IMR-90 (cell line): ENCODE measurements at regions not wholly inside any gene's neighbourhood (a gene's known extent, or its start where the extent isn't known, plus 50 kb on each side); places are given as distances from the start of the nearest gene placed in this dataset.

Experiments
- ATAC-seq: fragments of 200-7000 bp; cut with Tn5 transposase; 2 replicates; pipeline ENCODE4 v1.9.1; 2020; ENCODE audit warnings: low read depth, mild to moderate bottlenecking, moderate library complexity
- BruUV-seq: library from RNA; stranded (reverse); fragments of 400-500 nt; replicated peaks from 2 replicates; lab custom pipeline; 2021; lab: Mats Ljungman, UMichigan
- CTCF ChIA-PET: fragments of 300-600 bp; formaldehyde crosslinking; extraction: SDS; loops from one replicate; lab custom pipeline; 2021; ENCODE audit warnings: antibody characterized with exemption; lab: Yijun Ruan, JAX
- POLR2A ChIA-PET: fragments of 300-600 bp; sonication (Branson Sonifier 250); formaldehyde crosslinking; loops from one replicate; lab custom pipeline; 2022; ENCODE audit warnings: antibody characterized with exemption; ENCODE audit not compliant: unreplicated experiment; lab: Charles Lee
- DNase-seq: peaks from one replicate; pipeline ENCODE4 v3.0.0; 2013
- H2AFZ ChIP-seq: replicated peaks from 2 replicates; pipeline ENCODE3; 2013; ENCODE audit warnings: low read length, mild to moderate bottlenecking; ENCODE audit not compliant: poor library complexity
- H2AK5ac ChIP-seq: 2 replicates; pipeline ENCODE4 v1.6.1; 2013; ENCODE audit warnings: low read depth, low read length, inconsistent platforms
- H2AK9ac ChIP-seq: replicated peaks from 2 replicates; pipeline ENCODE3; 2013; ENCODE audit warnings: mild to moderate bottlenecking, low read depth, low read length, moderate library complexity; ENCODE audit not compliant: poor library complexity
- H2BK120ac ChIP-seq: 2 replicates; pipeline ENCODE4 v1.6.1; 2013; ENCODE audit warnings: low read depth, low read length, inconsistent platforms
- H2BK15ac ChIP-seq: 3 replicates; pipeline ENCODE4 v1.6.1; 2013; ENCODE audit warnings: low read depth, low read length, inconsistent platforms
- H2BK20ac ChIP-seq: 2 replicates; pipeline ENCODE4 v1.6.1; 2013; ENCODE audit warnings: low read depth, mild to moderate bottlenecking, inconsistent platforms, low read length, moderate library complexity
- H2BK5ac ChIP-seq: 2 replicates; pipeline ENCODE4 v1.6.1; 2013; ENCODE audit warnings: mild to moderate bottlenecking, low read depth, low read length, inconsistent platforms; ENCODE audit not compliant: poor library complexity, severe bottlenecking
- H3K14ac ChIP-seq: replicated peaks from 2 replicates; pipeline ENCODE4 v1.6.1; 2013; ENCODE audit warnings: low read depth, low read length, inconsistent platforms
- H3K18ac ChIP-seq: 2 replicates; pipeline ENCODE4 v1.6.1; 2013; ENCODE audit warnings: low read depth, low read length, control low read depth
- H3K23ac ChIP-seq: 2 replicates; pipeline ENCODE4 v1.6.1; 2013; ENCODE audit warnings: low read depth, low read length, inconsistent platforms
- H3K27ac ChIP-seq: 2 replicates; pipeline ENCODE4 v1.5.1; 2013; ENCODE audit warnings: mild to moderate bottlenecking, control low read depth, low read length; ENCODE audit not compliant: insufficient read depth
- H3K27me3 ChIP-seq: 2 replicates; pipeline ENCODE4 v1.6.1; 2013; ENCODE audit warnings: low read length; ENCODE audit not compliant: control insufficient read depth, insufficient read depth
- H3K36me3 ChIP-seq: 2 replicates; pipeline ENCODE4 v1.6.1; 2013; ENCODE audit warnings: low read length, mixed read lengths; ENCODE audit not compliant: control insufficient read depth, insufficient read depth
- H3K4ac ChIP-seq: 2 replicates; pipeline ENCODE4 v1.6.1; 2013; ENCODE audit warnings: low read depth, low read length, inconsistent platforms
- H3K4me1 ChIP-seq: 2 replicates; pipeline ENCODE4 v1.6.1; 2013; ENCODE audit warnings: low read length, mixed read lengths; ENCODE audit not compliant: control insufficient read depth, insufficient read depth
- H3K4me2 ChIP-seq: 2 replicates; pipeline ENCODE4 v1.6.1; 2013; ENCODE audit warnings: low read depth, mild to moderate bottlenecking, control low read depth, low read length, moderate library complexity
- H3K4me3 ChIP-seq: 2 replicates; pipeline ENCODE4 v1.5.1; 2013; ENCODE audit warnings: low read depth, mild to moderate bottlenecking, control low read depth, low read length, moderate library complexity; ENCODE audit not compliant: insufficient read depth
- H3K56ac ChIP-seq: 2 replicates; pipeline ENCODE4 v1.6.1; 2013; ENCODE audit warnings: low read length, inconsistent platforms; ENCODE audit not compliant: insufficient read depth; ENCODE audit errors: extremely low read depth
- H3K79me1 ChIP-seq, 2 experiments: 2 replicates each; pipeline ENCODE4 v1.6.1; 2013; ENCODE audit warnings: low read length in 2 of 2, inconsistent platforms in 1 of 2, low read depth in 1 of 2
- H3K9ac ChIP-seq: 2 replicates; pipeline ENCODE4 v1.6.1; 2013; ENCODE audit warnings: low read depth, low read length, control low read depth
- H3K9me1 ChIP-seq: 2 replicates; pipeline ENCODE4 v1.6.1; 2013; ENCODE audit warnings: low read length, inconsistent platforms; ENCODE audit not compliant: insufficient read depth
- H3K9me3 ChIP-seq: 2 replicates; pipeline ENCODE4 v1.6.1; 2013; ENCODE audit warnings: low read length; ENCODE audit not compliant: control insufficient read depth, insufficient read depth
- H4K20me1 ChIP-seq: 2 replicates; pipeline ENCODE4 v1.6.1; 2013; ENCODE audit warnings: low read length, inconsistent platforms; ENCODE audit not compliant: insufficient read depth
- H4K5ac ChIP-seq: 2 replicates; pipeline ENCODE4 v1.6.1; 2013; ENCODE audit warnings: mild to moderate bottlenecking, low read depth, low read length, control low read depth
- H4K8ac ChIP-seq, 2 experiments: 2 replicates each; pipeline ENCODE4 v1.6.1; 2013; ENCODE audit warnings: low read depth in 2 of 2, low read length in 2 of 2, control low read depth in 1 of 2, inconsistent platforms in 1 of 2
- H4K91ac ChIP-seq: 2 replicates; pipeline ENCODE4 v1.6.1; 2013; ENCODE audit warnings: low read depth, low read length, inconsistent platforms; ENCODE audit not compliant: insufficient read depth
- FOS ChIP-seq: fragments of 150-350 bp; IDR thresholded peaks from 2 replicates; pipeline ENCODE4 v1.6.1; 2016; ENCODE audit warnings: low read depth, low read length
- NFE2L2 ChIP-seq: fragments of 150-350 bp; IDR thresholded peaks from 2 replicates; pipeline ENCODE4 v1.6.1; 2016; ENCODE audit warnings: low read depth, mild to moderate bottlenecking, low read length
- RCOR1 ChIP-seq: IDR thresholded peaks from 2 replicates; pipeline ENCODE4 v1.6.1; 2012; ENCODE audit warnings: mild to moderate bottlenecking, low read length, improper control_type of control experiment; ENCODE audit not compliant: insufficient replicate concordance
- SMC3 ChIP-seq: fragments of 150-350 bp; IDR thresholded peaks from 2 replicates; pipeline ENCODE4 v1.6.1; 2016; ENCODE audit warnings: low read depth, mild to moderate bottlenecking, antibody characterized with exemption, low read length, moderate library complexity
- WGBS, 2 experiments: methylation state at CpG; one replicate each; pipeline versions ENCODE4 v1.1.5 to v1.1.7; 2013; ENCODE audit warnings: missing lambda C conversion rate in 2 of 2; ENCODE audit not compliant: insufficient read length in 1 of 2; ENCODE audit errors: extremely low coverage in 2 of 2; 5-methylcytosine and 5-hydroxymethylcytosine counted together
- dilution Hi-C: fragments of 300-500 bp; cut with HindIII; formaldehyde crosslinking; loops from one replicate; pipeline ENCODE4 v1.14.3; 2018; ENCODE audit warnings: low sequenced_read_pairs; ENCODE audit not compliant: unreplicated experiment
- in situ Hi-C: fragments of 300-500 bp; cut with MboI; formaldehyde crosslinking; loops from 3 replicates; pipeline ENCODE4 v1.14.3; 2019; ENCODE audit warnings: low sequenced_read_pairs, inconsistent platforms, mixed read lengths
- intact Hi-C: fragments of 100-400 bp; cut with micrococcal nuclease; formaldehyde crosslinking; loops from 2 replicates; pipeline ENCODE4 v1.10.0; 2022
- TF ChIP-seq, protein P1 (sequence below): fragments of 150-350 bp; IDR thresholded peaks from 2 replicates; pipeline ENCODE4 v1.6.1; 2016; ENCODE audit warnings: low read depth, mild to moderate bottlenecking, low read length, moderate library complexity, borderline replicate concordance
- TF ChIP-seq, protein P2 (sequence below): conservative IDR thresholded peaks from 2 replicates; pipeline ENCODE4 v1.5.1; 2012; ENCODE audit warnings: mild to moderate bottlenecking, low read depth, low read length, improper control_type of control experiment

DNA sequence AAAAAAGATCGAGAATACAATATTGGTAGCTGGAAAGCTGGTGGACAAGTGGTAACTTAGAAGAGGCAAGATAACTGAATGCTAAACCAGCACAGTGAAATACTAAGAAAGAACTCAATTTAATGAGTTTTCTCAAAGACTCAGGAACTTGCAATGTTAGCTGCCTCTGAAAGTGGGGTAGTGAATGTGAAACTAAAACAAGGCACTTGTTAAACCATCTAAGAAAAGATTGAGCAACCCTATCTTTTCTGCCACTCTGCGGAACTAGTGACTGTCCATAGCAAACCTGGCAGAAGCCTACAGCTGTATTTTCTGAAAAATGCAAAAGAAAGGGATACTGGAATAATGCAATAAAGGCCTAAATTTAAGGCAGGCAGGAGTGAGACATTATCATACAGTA, 1574.4 kb upstream of the PRR20A start:
- H2AK9ac ChIP-seq = no peak overlapping the region
- no peak overlapping the region for H2AK5ac ChIP-seq
- H3K4me3 ChIP-seq = no peak overlapping the region
- H4K8ac ChIP-seq = no peak overlapping the region
- no peaks in the 10 kb centered on the region for H3K36me3 ChIP-seq
- ChIA-PET POLR2A (no interaction called here), CTCF (no interaction called here)
- no peaks in the 10 kb centered on the region for H3K4me1 ChIP-seq
- H2BK5ac ChIP-seq = no peak overlapping the region
- no peak overlapping the region for H3K4ac ChIP-seq
- no TSS peak for BruUV-seq
- H2AFZ ChIP-seq = no peak overlapping the region
- no peak overlapping the region for H3K18ac ChIP-seq
- intact Hi-C loops = no loop called here
- no peak overlapping the region for H4K5ac ChIP-seq
- no peak overlapping the region for H3K9ac ChIP-seq
- H3K9me3 ChIP-seq = peaks cover 7% of the 10 kb centered on the region
- H4K20me1 ChIP-seq = no peaks in the 10 kb centered on the region
- no peaks in the 10 kb centered on the region for H3K9me1 ChIP-seq
- ATAC-seq = no peak
- in situ Hi-C loops = no loop called here
- no CpG with 5 or more reads among the region's 2 CpGs for WGBS, 2 experiments
- H3K14ac ChIP-seq = no peak overlapping the region
- no peak overlapping the region for H2BK15ac ChIP-seq
- no peak for DNase-seq
- no peaks in the 10 kb centered on the region for H3K27me3 ChIP-seq
- H2BK20ac ChIP-seq = no peak overlapping the region
- H3K27ac ChIP-seq = no peak overlapping the region
- no peak overlapping the region for H2BK120ac ChIP-seq
- H3K4me2 ChIP-seq = no peak overlapping the region
- TF ChIP-seq, protein P1, sequence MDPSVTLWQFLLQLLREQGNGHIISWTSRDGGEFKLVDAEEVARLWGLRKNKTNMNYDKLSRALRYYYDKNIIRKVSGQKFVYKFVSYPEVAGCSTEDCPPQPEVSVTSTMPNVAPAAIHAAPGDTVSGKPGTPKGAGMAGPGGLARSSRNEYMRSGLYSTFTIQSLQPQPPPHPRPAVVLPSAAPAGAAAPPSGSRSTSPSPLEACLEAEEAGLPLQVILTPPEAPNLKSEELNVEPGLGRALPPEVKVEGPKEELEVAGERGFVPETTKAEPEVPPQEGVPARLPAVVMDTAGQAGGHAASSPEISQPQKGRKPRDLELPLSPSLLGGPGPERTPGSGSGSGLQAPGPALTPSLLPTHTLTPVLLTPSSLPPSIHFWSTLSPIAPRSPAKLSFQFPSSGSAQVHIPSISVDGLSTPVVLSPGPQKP = no peak
- TF ChIP-seq NFE2L2 = no peak
- TF ChIP-seq FOS = no peak
- TF ChIP-seq, protein P2, sequence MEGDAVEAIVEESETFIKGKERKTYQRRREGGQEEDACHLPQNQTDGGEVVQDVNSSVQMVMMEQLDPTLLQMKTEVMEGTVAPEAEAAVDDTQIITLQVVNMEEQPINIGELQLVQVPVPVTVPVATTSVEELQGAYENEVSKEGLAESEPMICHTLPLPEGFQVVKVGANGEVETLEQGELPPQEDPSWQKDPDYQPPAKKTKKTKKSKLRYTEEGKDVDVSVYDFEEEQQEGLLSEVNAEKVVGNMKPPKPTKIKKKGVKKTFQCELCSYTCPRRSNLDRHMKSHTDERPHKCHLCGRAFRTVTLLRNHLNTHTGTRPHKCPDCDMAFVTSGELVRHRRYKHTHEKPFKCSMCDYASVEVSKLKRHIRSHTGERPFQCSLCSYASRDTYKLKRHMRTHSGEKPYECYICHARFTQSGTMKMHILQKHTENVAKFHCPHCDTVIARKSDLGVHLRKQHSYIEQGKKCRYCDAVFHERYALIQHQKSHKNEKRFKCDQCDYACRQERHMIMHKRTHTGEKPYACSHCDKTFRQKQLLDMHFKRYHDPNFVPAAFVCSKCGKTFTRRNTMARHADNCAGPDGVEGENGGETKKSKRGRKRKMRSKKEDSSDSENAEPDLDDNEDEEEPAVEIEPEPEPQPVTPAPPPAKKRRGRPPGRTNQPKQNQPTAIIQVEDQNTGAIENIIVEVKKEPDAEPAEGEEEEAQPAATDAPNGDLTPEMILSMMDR = no peak
- no peak for TF ChIP-seq SMC3
- no peak for TF ChIP-seq RCOR1
- no peak overlapping the region for H4K91ac ChIP-seq
- H3K56ac ChIP-seq = no peak overlapping the region
- H3K79me1 ChIP-seq = no peaks in the 10 kb centered on the region
- H3K23ac ChIP-seq = no peak overlapping the region
- dilution Hi-C loops = no loop called here
